Lung (tissue), 11 donors: ENCODE measurements at regions not wholly inside any gene's neighbourhood (a gene's known extent, or its start where the extent isn't known, plus 50 kb on each side); places are given as distances from the start of the nearest gene placed in this dataset.

Source experiments
- ATAC-seq: fragments of 200-7000 bp; cut with Tn5 transposase; one replicate; pipeline ENCODE4 v1.9.1; 2020; ENCODE audit warnings: moderate number of reproducible peaks; ENCODE audit not compliant: insufficient read depth, low FRiP score
- DNase-seq, 3 donors: peaks; one replicate each; pipeline ENCODE4 v3.0.0-alpha.2; 2013 to 2017
- H3K27ac ChIP-seq, 2 donors: one replicate each; pipeline ENCODE4 v1.5.1; 2013; ENCODE audit warnings: mild to moderate bottlenecking in 2 of 2, moderate library complexity in 2 of 2, control low read depth in 1 of 2, inconsistent platforms in 1 of 2, low read depth in 1 of 2, low read length in 1 of 2
- H3K27me3 ChIP-seq, 3 donors: one replicate each; pipeline ENCODE4 v1.5.1; 2013; ENCODE audit warnings: low read length in 2 of 3; ENCODE audit not compliant: control insufficient read depth in 3 of 3, insufficient read depth in 3 of 3
- H3K36me3 ChIP-seq, 4 donors: one replicate each; pipeline ENCODE4 v1.5.1; 2013; ENCODE audit warnings: low read length in 4 of 4, mild to moderate bottlenecking in 1 of 4, moderate library complexity in 1 of 4; ENCODE audit not compliant: control insufficient read depth in 4 of 4, insufficient read depth in 4 of 4
- H3K4me1 ChIP-seq, 5 donors: one replicate each; pipeline ENCODE4 v1.5.1; 2013; ENCODE audit warnings: low read length in 5 of 5, mild to moderate bottlenecking in 2 of 5, moderate library complexity in 1 of 5; ENCODE audit not compliant: control insufficient read depth in 5 of 5, insufficient read depth in 5 of 5
- H3K4me3 ChIP-seq: one replicate; pipeline ENCODE4 v1.5.1; 2013; ENCODE audit warnings: mild to moderate bottlenecking, control low read depth, moderate library complexity
- H3K9ac ChIP-seq, 2 donors: one replicate each; pipeline ENCODE4 v1.5.1; 2013; ENCODE audit warnings: low read length in 2 of 2, control low read depth in 1 of 2; ENCODE audit not compliant: insufficient read depth in 1 of 2
- H3K9me3 ChIP-seq, 4 donors: one replicate each; pipeline ENCODE4 v1.5.1; 2013; ENCODE audit warnings: low read length in 3 of 4, mild to moderate bottlenecking in 1 of 4, moderate library complexity in 1 of 4; ENCODE audit not compliant: control insufficient read depth in 4 of 4, insufficient read depth in 3 of 4
- WGBS, 2 donors: extraction: QIAGEN DNeasy Blood & Tissue Kit; methylation state at CpG; one replicate each; pipeline ENCODE4 v1.1.7; 2013; 5-methylcytosine and 5-hydroxymethylcytosine counted together
- TF ChIP-seq, protein P1 (sequence below): IDR thresholded peaks from 2 replicates; pipeline ENCODE4 v1.5.1; 2012; ENCODE audit warnings: mild to moderate bottlenecking; ENCODE audit errors: control extremely low read depth, extremely low read depth
- donor health status: control.
- donor health status: control.
- donor health status: Bipolar disorder and iron deficiency.
- donor health status: healthy.
- donor health status: DM: yes; HTN: yes; CAD: no.

DNA sequence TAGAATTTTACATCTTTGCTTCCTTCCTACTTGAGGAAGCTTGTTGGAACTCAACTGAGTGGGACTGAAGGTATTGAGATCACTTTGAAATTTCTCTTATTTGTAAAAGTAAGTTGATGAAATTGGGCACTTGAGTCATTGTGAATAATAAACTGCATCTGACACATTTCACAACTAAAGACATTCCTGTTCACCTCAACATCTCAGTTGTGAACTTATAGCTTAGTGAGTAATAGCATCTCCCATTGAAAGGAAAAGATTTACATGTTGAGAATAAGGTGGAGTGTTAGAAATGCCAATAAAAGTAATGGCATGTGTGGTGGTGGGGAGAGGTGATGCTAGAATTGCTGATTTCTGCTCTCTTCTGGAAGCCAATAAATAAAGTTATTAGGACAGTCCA lies 145.0 kb downstream of the SLC24A2 start:
- H3K9ac ChIP-seq, result no peak overlapping the region
- ATAC-seq, result no peak
- peaks cover 0 to 2% (median 0%) of the 10 kb centered on the region in 5 donors for H3K4me1 ChIP-seq
- no peaks in the 10 kb centered on the region for H3K36me3 ChIP-seq
- H3K27ac ChIP-seq, result no peak overlapping the region
- H3K4me3 ChIP-seq, result no peak overlapping the region
- H3K27me3 ChIP-seq, result no peaks in the 10 kb centered on the region
- no peak for DNase-seq
- no peaks in the 10 kb centered on the region for H3K9me3 ChIP-seq
- TF ChIP-seq, protein P1, sequence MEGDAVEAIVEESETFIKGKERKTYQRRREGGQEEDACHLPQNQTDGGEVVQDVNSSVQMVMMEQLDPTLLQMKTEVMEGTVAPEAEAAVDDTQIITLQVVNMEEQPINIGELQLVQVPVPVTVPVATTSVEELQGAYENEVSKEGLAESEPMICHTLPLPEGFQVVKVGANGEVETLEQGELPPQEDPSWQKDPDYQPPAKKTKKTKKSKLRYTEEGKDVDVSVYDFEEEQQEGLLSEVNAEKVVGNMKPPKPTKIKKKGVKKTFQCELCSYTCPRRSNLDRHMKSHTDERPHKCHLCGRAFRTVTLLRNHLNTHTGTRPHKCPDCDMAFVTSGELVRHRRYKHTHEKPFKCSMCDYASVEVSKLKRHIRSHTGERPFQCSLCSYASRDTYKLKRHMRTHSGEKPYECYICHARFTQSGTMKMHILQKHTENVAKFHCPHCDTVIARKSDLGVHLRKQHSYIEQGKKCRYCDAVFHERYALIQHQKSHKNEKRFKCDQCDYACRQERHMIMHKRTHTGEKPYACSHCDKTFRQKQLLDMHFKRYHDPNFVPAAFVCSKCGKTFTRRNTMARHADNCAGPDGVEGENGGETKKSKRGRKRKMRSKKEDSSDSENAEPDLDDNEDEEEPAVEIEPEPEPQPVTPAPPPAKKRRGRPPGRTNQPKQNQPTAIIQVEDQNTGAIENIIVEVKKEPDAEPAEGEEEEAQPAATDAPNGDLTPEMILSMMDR, result no peak

DNA sequence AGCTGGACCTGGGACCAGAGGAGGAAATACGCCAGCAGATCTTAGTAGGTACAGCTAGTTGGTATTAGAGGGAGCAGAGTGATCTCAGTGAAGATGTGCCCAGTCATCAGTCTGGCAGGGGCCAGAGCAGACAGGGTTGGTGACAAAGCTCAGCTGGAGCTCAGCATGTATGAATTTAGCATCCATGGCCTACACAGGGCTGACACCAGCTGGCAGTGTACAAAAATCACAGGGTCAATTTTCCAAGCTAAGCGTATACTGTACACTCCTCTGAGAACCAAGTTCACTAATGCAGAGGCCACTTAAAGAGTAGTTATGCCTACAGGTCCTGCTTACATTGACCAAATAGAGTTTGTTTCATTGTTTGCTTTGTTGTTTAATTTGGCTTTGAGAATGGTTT lies 146.6 kb downstream of the SLC24A2 start:
- Histone ChIP-seq H3K4me3 (no peak overlapping the region), H3K9ac (no peak overlapping the region), H3K36me3 (no peaks in the 10 kb centered on the region), H3K9me3 (no peaks in the 10 kb centered on the region), H3K4me1 (peaks cover 0 to 2% (median 0%) of the 10 kb centered on the region in 5 donors), H3K27ac (no peak overlapping the region), H3K27me3 (no peaks in the 10 kb centered on the region)
- TF ChIP-seq, protein P1, result no peak
- peak; percentile 12 to 24 (median 20) for DNase-seq
- 72 to 88% methylated on average over 2 of the region's 2 CpGs for WGBS, 2 donors
- ATAC-seq, result no peak

DNA sequence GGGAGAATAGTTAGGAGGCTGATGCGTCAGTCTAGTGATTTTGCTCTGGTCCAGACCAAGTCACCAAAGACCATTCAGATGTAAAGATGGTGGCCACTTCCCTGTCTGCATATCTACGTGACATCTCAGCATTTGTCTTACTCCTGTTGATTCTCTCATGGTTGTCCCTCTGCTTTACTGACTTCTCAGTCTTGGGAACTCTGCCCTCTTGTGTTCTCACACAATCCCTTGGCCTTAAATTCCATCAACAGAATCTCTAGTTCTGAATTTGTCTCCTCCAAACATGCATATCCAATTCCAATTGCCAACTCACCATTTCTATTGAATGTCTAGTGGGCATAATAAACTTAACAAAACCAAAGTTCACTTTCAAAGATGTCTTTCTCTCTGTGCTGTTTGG lies 147.8 kb downstream of the SLC24A2 start:
- Histone ChIP-seq H3K9me3 (no peaks in the 10 kb centered on the region), H3K27me3 (no peaks in the 10 kb centered on the region), H3K36me3 (no peaks in the 10 kb centered on the region), H3K9ac (no peak overlapping the region), H3K27ac (no peak overlapping the region), H3K4me3 (no peak overlapping the region), H3K4me1 (peaks cover 0 to 2% (median 0%) of the 10 kb centered on the region in 5 donors)
- TF ChIP-seq, protein P1, result no peak
- peak in 1 of 3 donors; percentile 14 for DNase-seq
- ATAC-seq, result no peak
- 70% methylated on average over 2 of the region's 2 CpGs for WGBS, 2 donors

DNA sequence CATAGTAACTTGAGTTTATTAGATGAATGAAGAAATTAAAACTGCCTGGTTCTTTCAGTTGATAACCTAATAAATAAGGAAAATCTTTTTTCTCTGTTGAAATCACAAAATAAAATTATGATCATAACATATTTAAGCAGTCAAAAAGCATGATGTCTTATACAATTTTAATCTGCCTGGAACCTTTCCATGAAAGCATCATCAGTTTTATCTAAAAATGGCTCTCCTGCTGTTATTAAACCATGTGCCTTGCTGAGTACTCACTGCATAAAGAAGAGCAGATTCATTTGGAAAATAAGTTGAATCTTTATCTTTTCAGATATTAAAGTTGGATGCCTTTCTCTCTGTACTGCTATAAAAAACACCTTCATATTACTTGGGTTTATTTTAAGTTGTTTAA lies 148.8 kb downstream of the SLC24A2 start:
- Histone ChIP-seq H3K4me1 (peaks cover 0 to 2% (median 0%) of the 10 kb centered on the region in 5 donors), H3K36me3 (no peaks in the 10 kb centered on the region), H3K27me3 (no peaks in the 10 kb centered on the region), H3K9ac (no peak overlapping the region), H3K9me3 (no peaks in the 10 kb centered on the region), H3K27ac (no peak overlapping the region), H3K4me3 (no peak overlapping the region)
- DNase-seq (no peak), ATAC-seq (no peak)
- TF ChIP-seq, protein P1, result no peak
